GM18867 (cell line): ENCODE measurements at regions not wholly inside any gene's neighbourhood (a gene's known extent, or its start where the extent isn't known, plus 50 kb on each side); places are given as distances from the start of the nearest gene placed in this dataset.
"Not testable (repeated sequence)": the region's sequence is repeated elsewhere in the genome, so short reads cannot be mapped to it uniquely, and the experiment has no call there.

Experiments used
- ATAC-seq: cut with Tn5 transposase; IDR thresholded peaks from one replicate; pipeline ENCODE4 v1.9.1; 2021; ENCODE audit warnings: mild to moderate bottlenecking, moderate library complexity; ENCODE audit not compliant: unreplicated experiment

DNA sequence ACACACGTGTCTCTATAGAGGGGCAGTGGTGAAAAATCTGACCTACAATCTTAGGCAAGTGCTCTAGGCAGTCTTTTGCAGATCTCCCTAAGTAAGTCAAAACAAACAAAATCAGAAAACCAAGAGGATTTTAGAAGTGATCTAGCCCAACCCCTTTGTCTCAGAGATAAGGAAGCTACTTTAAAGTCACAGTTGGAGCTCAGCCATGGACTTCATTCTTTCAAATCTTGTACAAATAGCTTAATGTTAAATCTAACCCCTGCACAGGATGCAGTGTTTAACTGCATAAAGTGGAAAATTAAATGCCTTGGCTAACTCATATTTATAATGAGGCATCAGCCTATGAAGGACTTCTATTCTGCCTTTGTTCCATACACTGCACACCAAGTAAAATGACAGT is 135.1 kb upstream of the RFX3 start:
- ATAC-seq: no peak

DNA sequence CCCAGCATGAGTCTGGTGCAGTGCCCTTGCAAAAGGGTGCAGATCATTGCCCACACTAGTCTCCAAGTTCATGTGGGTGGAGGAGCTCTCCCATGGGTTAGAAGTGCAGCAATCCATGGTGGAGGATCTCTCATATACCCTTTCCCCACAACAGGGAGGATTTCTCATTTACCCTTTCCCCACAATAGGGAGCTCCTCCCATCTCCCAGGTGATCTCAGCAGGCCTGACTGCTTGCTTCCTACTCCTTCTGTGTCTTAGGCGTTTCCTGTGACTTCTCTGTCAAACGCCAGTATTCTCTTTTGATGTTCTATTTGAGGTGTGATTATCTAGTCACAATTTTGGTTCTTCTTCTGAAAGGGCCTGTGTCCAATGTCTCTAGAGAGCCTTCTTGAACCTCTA is 133.8 kb upstream of the RFX3 start:
- ATAC-seq: no peak

DNA sequence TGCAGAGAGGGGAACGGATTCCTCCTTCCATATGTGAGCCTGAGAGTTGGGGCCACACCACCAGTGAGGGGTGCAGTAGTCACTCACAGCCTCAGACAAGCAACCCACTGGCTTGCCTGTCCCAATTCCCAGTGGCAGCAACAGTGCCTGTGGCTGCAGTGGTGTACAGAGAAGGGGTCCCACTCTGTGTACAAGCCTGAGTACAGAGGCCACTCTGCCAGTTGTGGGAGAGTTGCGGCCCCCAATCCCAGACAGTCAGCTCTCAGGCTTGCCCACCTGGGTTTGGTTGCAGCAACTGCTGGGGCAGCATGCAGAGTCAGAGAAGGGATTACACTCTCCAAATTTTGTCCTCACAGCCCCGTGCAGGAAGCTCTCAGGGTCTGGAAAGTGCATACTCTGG is 133.2 kb upstream of the RFX3 start:
- no peak for ATAC-seq

DNA sequence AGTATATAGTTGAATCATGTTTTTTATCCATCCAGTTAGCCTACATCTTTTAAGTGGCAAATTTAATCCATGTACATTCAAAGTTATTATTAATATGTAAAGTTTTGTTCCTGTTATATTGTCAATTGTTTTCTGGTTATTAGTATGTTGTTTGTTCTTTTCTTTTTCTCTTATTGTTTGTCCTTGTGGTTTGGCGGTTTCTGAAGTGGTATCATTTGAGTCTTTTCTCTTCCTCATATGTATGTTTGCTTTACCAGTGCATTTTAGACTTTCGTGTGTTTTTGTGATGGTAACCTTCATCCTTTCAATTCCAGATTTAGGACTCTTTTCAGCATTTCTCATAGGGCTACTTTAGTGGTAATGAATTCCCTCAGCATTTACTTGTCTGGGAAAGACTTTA is 130.4 kb upstream of the RFX3 start:
- peak; percentile 71 for ATAC-seq

DNA sequence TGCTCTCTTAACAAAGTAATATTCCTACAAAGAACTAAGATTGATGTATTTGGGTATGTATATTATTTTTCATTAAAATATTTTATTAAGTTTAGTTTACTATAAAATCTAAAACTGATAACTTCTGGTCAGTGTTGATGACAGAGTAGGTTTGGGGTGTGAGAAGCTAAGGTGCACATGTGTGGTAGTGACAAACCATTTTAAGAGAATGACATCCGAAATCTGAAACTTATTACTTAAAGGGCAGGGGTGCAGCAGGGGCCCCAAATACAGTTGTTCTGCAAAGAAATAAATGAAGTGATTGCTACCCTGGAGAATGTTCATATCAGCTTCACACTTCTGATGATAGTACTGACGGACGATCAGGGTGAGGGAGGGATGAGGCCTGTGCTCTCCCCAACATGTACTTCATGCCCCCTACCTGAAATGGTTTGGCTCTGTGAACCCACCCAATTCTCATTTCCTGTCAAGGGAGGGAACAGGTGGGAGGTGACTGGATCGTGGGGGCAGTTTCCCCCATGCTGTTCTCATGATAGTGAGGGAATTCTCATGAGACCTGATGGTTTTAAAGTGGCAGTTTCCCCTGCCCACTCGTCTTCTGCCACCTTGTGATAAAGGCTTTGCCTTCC is 125.3 kb upstream of the RFX3 start:
- ATAC-seq: peak; percentile 54

DNA sequence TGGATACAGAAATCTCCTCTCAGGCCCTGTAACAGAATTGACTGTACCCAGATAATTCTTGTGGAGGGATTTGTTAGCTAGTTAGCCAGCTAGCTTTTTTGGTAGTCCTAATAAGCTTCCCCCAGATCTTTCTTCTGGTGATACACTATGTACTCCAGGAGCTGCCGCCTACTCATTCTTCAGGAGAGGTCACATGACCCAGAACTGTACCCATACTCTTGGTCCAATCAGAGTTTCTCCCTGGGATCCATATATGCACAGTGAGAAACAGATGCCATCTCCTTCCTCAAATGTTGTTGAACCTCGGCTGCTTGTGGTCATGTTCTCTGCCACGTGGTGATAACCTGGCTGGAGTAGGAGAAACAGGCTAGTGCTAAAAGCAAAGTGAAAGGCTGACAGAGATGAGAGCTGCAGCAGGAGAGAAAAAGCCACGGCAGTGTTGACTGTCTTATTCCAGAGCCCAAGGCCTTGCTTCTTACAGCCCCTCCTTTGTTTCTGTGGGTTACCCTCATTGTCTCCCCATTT is 123.0 kb upstream of the RFX3 start:
- ATAC-seq: no peak

DNA sequence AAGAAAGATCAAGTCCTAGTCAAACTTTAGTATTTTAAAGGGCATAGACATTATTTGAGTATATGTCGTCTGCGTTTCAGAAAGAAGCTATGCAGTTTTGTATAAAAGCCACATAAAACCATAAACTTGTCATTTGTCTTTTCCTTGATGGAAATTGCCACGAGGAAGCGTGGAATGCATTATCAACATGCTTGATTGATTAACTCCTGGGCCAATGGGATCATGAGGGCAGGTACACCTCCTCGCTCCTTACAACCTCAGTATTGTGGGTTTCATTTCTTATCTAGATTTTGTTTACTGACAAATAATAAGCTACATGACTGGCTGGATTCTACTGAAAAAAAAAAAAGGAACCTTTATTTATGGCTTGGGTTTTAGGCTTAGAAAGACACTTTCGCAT is 122.5 kb upstream of the RFX3 start:
- no peak for ATAC-seq

DNA sequence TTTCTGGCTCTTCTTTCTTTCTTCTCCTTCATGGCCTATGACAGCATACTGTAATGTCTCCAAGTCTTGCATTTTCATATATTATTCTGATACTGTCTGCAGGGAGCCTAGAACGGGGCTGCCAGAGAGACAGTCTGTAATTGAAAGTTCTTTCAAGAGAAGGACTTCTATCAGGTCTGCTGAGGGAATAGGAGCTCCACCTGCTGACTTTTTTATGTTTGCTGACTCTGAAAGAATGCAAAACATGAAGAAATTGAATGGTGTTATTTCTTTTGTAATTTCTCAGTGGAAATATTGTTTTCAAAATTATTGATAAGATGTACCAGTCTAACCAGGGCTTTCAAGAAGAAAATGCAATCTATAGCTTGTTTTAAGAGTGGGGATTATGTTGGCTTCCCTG is 121.9 kb upstream of the RFX3 start:
- no peak for ATAC-seq

DNA sequence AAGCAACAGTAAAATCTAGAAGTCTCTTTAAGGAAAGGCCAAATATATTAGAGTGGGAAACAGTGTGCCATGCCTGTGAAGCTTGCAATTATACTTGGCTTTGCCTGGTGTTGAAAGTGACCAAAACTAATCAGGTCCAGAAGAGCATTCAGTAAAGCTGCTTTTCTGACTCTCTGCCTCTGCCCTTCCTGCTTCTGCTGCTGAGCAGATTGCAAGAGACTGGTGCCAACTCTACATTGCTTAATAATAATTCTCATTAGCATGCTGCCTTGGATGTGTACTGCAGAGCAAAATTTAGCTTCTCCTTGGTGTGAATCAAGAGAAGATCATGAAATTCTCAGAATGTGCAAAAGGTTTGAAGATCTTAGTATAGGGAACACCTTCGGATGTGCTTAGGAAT is 120.4 kb upstream of the RFX3 start:
- no peak for ATAC-seq

DNA sequence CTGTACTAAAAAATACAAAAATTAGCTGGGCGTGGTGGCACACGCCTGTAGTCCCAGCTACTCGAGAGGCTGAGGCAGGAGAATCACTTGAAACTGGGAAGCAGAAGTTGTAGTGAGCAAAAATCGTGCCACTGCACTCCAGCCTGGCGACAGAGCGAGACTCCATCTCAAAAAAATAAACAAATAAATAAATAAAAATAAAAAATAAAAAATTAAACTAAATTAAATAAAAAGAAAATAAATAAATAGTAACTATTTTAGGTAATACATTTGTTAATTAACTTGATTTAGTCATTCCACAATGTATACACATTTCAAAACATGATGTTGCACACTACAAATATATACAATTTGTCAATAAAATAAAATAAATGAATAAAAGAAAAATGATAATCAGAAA is 116.3 kb upstream of the RFX3 start:
- not testable (repeated sequence) for ATAC-seq

DNA sequence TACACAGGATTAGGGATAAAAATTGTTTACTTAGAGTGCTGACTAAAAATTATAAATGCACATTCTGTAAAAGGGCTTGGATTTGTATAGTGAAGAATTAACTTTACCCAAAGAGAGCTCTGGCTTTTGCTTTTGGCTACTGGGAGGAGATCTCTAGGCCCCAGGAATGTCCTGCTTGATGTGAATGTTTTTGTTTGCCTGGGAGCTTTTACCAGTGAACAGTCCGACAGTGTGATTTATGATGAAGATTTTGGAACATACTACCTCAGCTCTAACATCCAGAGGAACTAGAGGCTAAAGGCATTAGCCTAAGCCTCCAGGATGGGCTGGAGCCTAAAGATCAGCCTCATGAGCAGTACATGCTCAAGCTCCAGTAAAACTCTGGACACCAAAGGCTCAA is 103.7 kb upstream of the RFX3 start:
- no peak for ATAC-seq

DNA sequence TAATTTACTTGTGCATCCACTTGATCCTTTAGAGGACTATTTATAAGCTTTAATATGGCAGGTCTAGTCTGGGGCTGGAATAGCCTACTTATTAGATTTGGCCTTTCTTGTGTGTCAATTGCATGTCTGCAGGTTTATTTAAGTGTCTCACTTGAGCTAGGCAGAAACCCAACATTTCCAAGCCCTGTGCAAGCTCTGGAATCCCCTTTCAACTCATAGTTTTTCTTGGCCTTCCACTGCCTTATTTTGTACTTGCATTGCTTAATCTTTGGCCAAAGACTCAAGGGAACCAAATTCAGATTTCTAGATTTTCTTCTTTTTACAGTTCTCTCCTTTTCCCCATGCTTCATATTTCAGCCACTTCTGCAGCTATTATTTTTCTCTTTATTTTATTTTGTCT is 102.4 kb upstream of the RFX3 start:
- ATAC-seq: no peak

DNA sequence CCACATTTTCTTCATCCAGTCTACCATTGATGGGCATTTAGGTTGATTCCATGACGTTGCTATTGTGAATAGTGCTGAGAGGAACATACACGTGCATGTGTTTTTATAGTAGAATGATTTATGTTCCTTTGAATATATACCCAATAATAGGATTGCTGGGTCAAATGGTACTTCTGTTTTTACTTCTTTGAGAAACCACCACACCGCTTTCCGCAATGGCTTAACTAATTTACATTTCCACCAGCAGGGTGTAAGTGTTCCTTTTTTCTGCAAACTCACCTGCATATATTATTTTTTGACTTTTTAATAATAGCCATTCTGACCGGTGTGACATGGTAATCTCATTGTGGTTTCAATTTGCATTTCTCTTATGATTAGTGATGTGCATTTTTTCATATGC is 82.2 kb upstream of the RFX3 start:
- peak; percentile 95 for ATAC-seq

DNA sequence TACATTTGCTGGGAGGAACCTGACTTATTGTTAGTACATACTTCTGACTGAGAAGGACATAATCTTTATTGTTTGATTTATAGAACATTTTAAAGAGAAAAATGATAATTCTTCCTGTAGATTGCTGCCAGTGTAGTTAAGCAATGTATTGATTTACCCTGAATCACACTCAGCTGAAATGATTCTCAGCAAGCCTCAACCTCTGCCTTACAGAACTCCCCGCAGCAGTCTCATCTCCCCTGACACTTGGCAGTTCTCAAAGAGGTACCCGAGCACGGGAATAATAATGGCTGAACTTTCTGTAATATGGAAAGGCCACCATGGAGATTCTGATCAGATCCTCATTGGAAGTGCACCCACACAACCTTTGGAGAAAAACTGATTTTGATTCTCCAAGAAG is 74.9 kb upstream of the RFX3 start:
- ATAC-seq: no peak

DNA sequence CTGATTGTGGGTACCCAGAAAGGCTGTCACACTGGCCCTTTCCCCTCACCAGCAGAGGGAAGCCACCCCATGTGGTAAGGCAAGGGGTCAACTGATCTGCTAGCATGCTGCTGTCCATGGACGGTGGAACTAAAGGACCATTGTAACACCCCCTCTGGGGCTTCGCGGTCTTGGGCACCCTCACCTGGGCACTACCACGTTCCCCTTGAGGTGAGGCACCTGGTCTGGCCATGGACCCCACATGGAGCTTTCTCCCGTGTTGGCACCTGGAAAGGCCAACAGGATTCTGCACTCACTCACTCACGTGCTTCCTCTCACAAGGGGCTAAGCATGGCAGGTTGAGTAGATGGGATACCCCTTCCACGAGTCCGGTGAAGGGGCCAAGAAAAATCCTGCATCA is 72.0 kb upstream of the RFX3 start:
- no peak for ATAC-seq

DNA sequence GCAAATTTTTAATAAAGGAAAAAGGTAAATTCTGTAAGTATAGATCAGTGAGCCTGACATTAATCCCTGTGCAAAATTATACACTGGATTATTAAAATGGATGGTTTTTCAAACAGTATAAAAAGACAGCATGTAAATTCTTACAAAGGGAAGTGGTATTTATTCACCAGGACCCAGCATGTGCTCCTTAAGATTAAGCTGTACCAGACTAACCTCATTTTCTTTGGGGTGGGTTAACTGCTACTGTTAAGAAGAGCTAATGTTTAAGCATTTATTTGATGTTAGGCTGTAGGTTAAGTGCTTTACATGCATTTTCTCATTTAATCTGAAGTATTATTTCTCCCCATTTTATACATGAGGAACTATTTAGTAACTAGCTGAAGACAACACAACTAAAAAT is 60.3 kb upstream of the RFX3 start:
- ATAC-seq: no peak

DNA sequence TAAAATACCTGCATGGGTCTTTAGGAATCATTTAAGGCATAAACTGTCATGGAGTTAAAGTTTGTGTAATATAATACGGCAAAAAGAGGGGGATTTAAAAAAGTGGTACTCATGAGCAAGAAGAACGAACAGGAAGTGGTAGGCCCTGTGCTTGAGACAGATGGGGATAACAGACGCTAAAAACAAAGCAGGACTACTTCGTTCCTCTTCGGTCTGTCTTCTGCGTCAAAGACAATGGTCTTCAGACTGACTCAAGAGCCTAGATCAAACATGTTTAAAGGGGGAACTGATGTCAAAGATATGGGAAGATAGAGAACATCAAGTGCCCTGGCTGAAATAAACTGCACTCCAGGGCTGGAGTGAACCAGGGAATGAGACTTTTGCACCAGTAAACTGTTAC is 59.8 kb upstream of the RFX3 start:
- no peak for ATAC-seq

DNA sequence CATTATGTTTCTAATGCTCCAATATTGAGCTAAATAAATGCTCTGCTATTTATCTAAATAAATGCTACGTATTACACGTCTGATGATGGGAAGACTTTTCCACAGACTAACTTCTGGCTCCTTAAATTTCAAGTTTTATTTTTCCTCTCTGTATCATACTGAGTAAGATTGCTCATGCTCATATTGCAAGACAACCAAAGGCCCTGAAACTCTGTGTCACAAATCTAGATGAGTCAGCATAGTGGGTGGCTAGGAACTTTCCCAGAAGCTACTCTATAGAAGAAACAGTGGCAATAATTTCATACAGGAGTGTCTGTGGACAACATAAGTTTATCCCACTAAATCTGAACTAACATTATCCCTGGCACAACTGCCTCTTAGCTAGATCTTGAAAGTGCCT is 53.0 kb upstream of the RFX3 start:
- no peak for ATAC-seq

DNA sequence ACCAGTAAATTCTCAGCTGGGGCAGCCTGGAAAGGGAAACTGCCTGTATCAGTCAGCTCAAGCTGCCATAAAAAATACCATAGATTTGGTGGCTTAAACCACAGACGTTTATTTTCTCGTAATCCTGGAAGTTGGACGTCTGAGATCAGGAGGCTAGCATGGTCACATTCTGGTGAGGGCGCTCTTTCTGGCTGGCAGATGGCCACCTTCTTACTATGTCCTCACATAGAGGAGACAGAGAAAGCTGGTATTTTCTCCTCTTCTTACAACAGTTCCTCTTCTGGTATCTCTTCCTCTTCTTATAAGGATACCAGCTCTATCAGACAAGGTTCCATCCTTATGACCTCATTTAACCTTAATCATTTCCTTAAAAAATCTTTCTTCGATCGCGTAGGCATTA is 50.5 kb upstream of the RFX3 start:
- ATAC-seq: no peak

DNA sequence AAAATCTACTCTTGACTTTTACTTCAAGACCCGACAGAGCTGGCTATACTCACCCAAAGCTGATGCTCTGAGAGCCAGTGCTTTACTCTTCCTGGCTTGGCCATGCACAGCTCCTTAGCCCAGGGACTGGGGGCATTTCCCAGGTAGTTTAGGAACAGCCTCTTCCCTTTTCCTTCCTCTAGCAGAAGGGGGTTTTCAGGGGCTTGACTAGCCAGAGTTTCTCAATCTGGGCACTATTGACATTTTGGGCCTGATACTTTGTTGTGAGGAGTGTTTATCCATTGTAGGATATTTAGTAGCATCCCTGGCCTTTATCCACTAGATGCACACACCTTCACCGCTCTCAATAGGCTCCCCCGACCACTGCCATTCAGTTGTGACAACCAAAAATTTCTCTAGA is 50.0 kb upstream of the RFX3 start:
- ATAC-seq: no peak
